ENCODE measurements at regions not wholly inside any gene's neighbourhood (a gene's known extent, or its start where the extent isn't known, plus 50 kb on each side); places are given as distances from the start of the nearest gene placed in this dataset.
"Not testable (repeated sequence)": the region's sequence is repeated elsewhere in the genome, so short reads cannot be mapped to it uniquely, and the experiment has no call there.

DNA sequence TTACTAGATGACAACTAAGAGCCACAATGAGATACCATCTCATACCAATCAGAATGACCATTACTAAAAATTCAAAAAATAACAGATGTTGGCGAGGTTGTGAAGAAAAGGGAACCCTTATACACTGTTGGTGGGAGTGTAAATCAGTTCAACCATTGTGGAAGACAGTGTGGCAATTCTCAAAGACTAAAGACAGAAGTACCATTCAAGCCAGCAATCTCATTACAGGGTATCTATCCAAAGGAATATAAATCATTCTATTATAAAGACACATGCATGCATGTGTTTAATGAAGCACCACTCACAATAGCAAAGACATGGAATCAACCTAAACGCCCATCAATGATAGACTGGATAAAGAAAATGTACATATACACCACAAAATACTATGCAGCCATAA lies 705.1 kb upstream of the ACVR2A start:
- TF ChIP-seq, protein P1, sequence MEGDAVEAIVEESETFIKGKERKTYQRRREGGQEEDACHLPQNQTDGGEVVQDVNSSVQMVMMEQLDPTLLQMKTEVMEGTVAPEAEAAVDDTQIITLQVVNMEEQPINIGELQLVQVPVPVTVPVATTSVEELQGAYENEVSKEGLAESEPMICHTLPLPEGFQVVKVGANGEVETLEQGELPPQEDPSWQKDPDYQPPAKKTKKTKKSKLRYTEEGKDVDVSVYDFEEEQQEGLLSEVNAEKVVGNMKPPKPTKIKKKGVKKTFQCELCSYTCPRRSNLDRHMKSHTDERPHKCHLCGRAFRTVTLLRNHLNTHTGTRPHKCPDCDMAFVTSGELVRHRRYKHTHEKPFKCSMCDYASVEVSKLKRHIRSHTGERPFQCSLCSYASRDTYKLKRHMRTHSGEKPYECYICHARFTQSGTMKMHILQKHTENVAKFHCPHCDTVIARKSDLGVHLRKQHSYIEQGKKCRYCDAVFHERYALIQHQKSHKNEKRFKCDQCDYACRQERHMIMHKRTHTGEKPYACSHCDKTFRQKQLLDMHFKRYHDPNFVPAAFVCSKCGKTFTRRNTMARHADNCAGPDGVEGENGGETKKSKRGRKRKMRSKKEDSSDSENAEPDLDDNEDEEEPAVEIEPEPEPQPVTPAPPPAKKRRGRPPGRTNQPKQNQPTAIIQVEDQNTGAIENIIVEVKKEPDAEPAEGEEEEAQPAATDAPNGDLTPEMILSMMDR (conservative IDR thresholded peaks at IDR 0.05; ENCODE audit: low read depth, low read length): not testable (repeated sequence)
- not testable (repeated sequence) for TF ChIP-seq EZH2phosphoT487 (IDR thresholded peaks at IDR 0.05; ENCODE audit: borderline replicate concordance, low read length); EZH2 (IDR thresholded peaks at IDR 0.05; ENCODE audit: low read length, unreplicated experiment)

Measured in PC-3 (cell line).